Nephron (organoid): ENCODE measurements at regions not wholly inside any gene's neighbourhood (a gene's known extent, or its start where the extent isn't known, plus 50 kb on each side); places are given as distances from the start of the nearest gene placed in this dataset.

Experiments used
- H3K27ac Mint-ChIP-seq, 3 experiments: 2 replicates each; pipeline ENCODE4 v1.8.0; 2020; ENCODE audit warnings: mixed read lengths in 3 of 3, mild to moderate bottlenecking in 2 of 3, moderate library complexity in 1 of 3
- H3K27me3 Mint-ChIP-seq: 2 replicates; pipeline ENCODE4 v1.8.0; 2021; ENCODE audit warnings: low read depth, mild to moderate bottlenecking, moderate library complexity, mixed read lengths
- H3K36me3 Mint-ChIP-seq: 2 replicates; pipeline ENCODE4 v1.8.0; 2020; ENCODE audit warnings: low read depth, mixed read lengths
- H3K4me1 Mint-ChIP-seq: 2 replicates; pipeline ENCODE4 v1.8.0; 2020; ENCODE audit warnings: mixed read lengths
- H3K4me3 Mint-ChIP-seq, 3 experiments: 2 replicates each; pipeline ENCODE4 v1.8.0; 2020; ENCODE audit warnings: mild to moderate bottlenecking in 3 of 3, mixed read lengths in 3 of 3, moderate library complexity in 2 of 3
- H3K9me3 Mint-ChIP-seq: 2 replicates; pipeline ENCODE4 v1.8.0; 2020; ENCODE audit warnings: mixed read lengths
- CTCF ChIP-seq, 3 experiments: fragments of 200-600 bp; sonication (generic); IDR thresholded peaks; one replicate each; pipeline ENCODE4 v1.5.0; 2021; ENCODE audit warnings: antibody characterized with exemption in 3 of 3; ENCODE audit not compliant: unreplicated experiment in 3 of 3

- peaks cover 3% of the 10 kb centered on the region for H3K9me3 Mint-ChIP-seq
- no peaks in the 10 kb centered on the region for H3K36me3 Mint-ChIP-seq
- no peak overlapping the region for H3K27ac Mint-ChIP-seq
- peaks cover 6% of the 10 kb centered on the region for H3K4me1 Mint-ChIP-seq
- no peak for TF ChIP-seq CTCF (IDR thresholded peaks at IDR 0.05; ENCODE audit: unreplicated experiment in 3 of 3)
- H3K27me3 Mint-ChIP-seq, result peaks cover 10% of the 10 kb centered on the region
- no peak overlapping the region for H3K4me3 Mint-ChIP-seq
Measured at GRCh38 chr3:71972031-71972430, 187.1 kb upstream of the PROK2 start.

- Mint-ChIP-seq H3K4me3 (no peak overlapping the region), H3K4me1 (peaks cover 6% of the 10 kb centered on the region), H3K27ac (no peak overlapping the region), H3K27me3 (peaks cover 38% of the 10 kb centered on the region), H3K36me3 (no peaks in the 10 kb centered on the region), H3K9me3 (no peaks in the 10 kb centered on the region)
- TF ChIP-seq CTCF (IDR thresholded peaks at IDR 0.05; ENCODE audit: unreplicated experiment in 3 of 3), result no peak
Measured at GRCh38 chr3:71968544-71968943, 183.6 kb upstream of the PROK2 start.

- H3K36me3 Mint-ChIP-seq, result no peaks in the 10 kb centered on the region
Measured at GRCh38 chr3:71966185-71966584, 181.2 kb upstream of the PROK2 start.

GRCh38 chr3:71964170-71964569 lies 179.2 kb upstream of the PROK2 start:
- Mint-ChIP-seq H3K4me3 (no peak overlapping the region), H3K27me3 (peaks cover 52% of the 10 kb centered on the region), H3K4me1 (no peaks in the 10 kb centered on the region), H3K36me3 (no peaks in the 10 kb centered on the region), H3K27ac (no peak overlapping the region), H3K9me3 (no peaks in the 10 kb centered on the region)
- TF ChIP-seq CTCF (IDR thresholded peaks at IDR 0.05; ENCODE audit: unreplicated experiment in 3 of 3), result no peak

More at GRCh38 chr3:71966185-71966584, 181.2 kb upstream of the PROK2 start:
- no peak overlapping the region for H3K4me3 Mint-ChIP-seq
- no peak for TF ChIP-seq CTCF (IDR thresholded peaks at IDR 0.05; ENCODE audit: unreplicated experiment in 3 of 3)
- H3K27me3 Mint-ChIP-seq, result peaks cover 51% of the 10 kb centered on the region
- H3K27ac Mint-ChIP-seq, result no peak overlapping the region
- no peaks in the 10 kb centered on the region for H3K4me1 Mint-ChIP-seq
- H3K9me3 Mint-ChIP-seq, result no peaks in the 10 kb centered on the region

GRCh38 chr3:71962561-71963240 lies 177.8 kb upstream of the PROK2 start:
- no peak for TF ChIP-seq CTCF (IDR thresholded peaks at IDR 0.05; ENCODE audit: unreplicated experiment in 3 of 3)
- H3K4me3 Mint-ChIP-seq, result no peak overlapping the region
- peaks cover 55% of the 10 kb centered on the region for H3K27me3 Mint-ChIP-seq
- no peaks in the 10 kb centered on the region for H3K36me3 Mint-ChIP-seq
- H3K27ac Mint-ChIP-seq, result no peak overlapping the region
- no peaks in the 10 kb centered on the region for H3K9me3 Mint-ChIP-seq
- H3K4me1 Mint-ChIP-seq, result no peaks in the 10 kb centered on the region

GRCh38 chr3:71961891-71962290 lies 176.9 kb upstream of the PROK2 start:
- Mint-ChIP-seq H3K4me1 (no peaks in the 10 kb centered on the region), H3K36me3 (no peaks in the 10 kb centered on the region), H3K4me3 (no peak overlapping the region), H3K27me3 (peaks cover 54% of the 10 kb centered on the region), H3K27ac (no peak overlapping the region), H3K9me3 (no peaks in the 10 kb centered on the region)
- no peak for TF ChIP-seq CTCF (IDR thresholded peaks at IDR 0.05; ENCODE audit: unreplicated experiment in 3 of 3)
